ENCODE measurements at regions not wholly inside any gene's neighbourhood (a gene's known extent, or its start where the extent isn't known, plus 50 kb on each side); places are given as distances from the start of the nearest gene placed in this dataset.

- CTCF ChIA-PET, result interaction anchor here (1.1 to 1.3 kb wide), 2 partner anchors 15 to 18 kb away, joined by 3 read pairs; no protein-coding TSS in a partner anchor
Observed at GRCh38 chr11:19539861-19540260, 172.8 kb upstream of the NAV2 start.

DNA sequence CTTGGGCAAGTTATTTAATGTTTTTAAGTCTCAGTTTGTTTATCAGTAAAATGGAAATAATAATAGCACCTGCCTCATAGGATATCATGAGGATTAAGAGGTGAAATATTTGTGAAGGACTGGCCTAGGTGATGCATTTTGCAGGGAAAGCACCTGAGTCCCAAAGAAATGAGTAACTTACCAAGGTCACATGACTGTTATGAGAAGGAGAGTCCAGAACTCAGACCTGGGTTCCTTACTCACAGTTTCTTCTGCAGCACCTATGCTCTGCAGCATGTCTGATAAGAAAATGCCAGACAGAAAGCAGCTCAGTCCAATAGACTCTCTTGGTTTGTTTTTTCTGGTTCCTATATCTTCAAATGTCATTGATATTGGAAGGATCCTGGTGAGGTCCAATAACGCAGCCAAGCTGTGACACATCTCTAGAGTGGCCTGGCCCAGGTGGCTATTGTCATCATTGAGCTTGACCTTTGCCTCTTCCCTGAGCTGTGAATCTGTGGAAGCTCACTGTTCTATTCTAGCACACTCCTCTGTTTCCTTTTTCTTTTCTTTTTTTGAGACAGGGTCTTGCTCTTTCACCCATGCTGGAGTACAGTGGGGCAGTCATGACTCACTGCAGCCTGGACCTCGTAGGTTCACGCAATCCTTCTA, 174.7 kb upstream of the NAV2 start:
- H3K4me1 Mint-ChIP-seq, result no peaks in the 10 kb centered on the region
- H3K36me3 Mint-ChIP-seq (ENCODE audit: low read depth), result no peaks in the 10 kb centered on the region
- no peaks in the 10 kb centered on the region for H3K9me3 Mint-ChIP-seq
- peaks cover 11% of the 10 kb centered on the region for H3K27me3 Mint-ChIP-seq
- CTCF ChIA-PET, result no interaction called here
- no peak for DNase-seq
- POLR2A ChIA-PET, result no interaction called here
- H3K4me3 Mint-ChIP-seq, result no peak overlapping the region
- no peak overlapping the region for H3K27ac Mint-ChIP-seq

More at GRCh38 chr11:19539861-19540260, 172.8 kb upstream of the NAV2 start:
- DNase-seq, result no peak
- no peak overlapping the region for H3K27ac Mint-ChIP-seq
- H3K36me3 Mint-ChIP-seq (ENCODE audit: low read depth), result no peaks in the 10 kb centered on the region
- no peak overlapping the region for H3K4me3 Mint-ChIP-seq
- POLR2A ChIA-PET, result no interaction called here
- no peaks in the 10 kb centered on the region for H3K9me3 Mint-ChIP-seq
- H3K27me3 Mint-ChIP-seq, result peaks cover 18% of the 10 kb centered on the region
- H3K4me1 Mint-ChIP-seq, result no peaks in the 10 kb centered on the region

DNA sequence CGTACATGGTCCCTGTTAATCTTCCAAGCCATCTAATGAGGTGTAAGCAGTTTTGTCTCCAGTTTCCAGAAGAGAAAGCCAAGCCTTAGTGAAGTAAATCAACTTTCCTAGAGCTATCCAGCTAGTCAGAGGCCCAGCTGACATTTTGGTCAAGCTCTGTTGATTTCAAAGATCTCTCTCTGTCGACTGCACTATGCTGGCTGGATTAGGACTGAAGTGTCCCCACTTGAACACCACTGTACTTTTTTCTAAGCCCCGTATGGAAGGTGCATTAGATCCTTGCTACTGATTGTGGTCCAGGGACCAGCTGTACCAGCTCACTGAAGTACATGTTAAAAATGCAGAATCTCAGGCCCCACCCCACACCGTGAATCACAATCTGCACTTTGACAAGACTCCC, 176.5 kb upstream of the NAV2 start:
- Mint-ChIP-seq H3K9me3 (no peaks in the 10 kb centered on the region), H3K36me3 (ENCODE audit: low read depth) (no peaks in the 10 kb centered on the region), H3K4me3 (no peak overlapping the region), H3K27ac (no peak overlapping the region), H3K4me1 (no peaks in the 10 kb centered on the region), H3K27me3 (peaks cover 10% of the 10 kb centered on the region)
- CTCF ChIA-PET, result no interaction called here
- POLR2A ChIA-PET, result interaction anchor here (1.1 kb wide), 1 partner anchor 19 kb away, joined by 3 read pairs; no protein-coding TSS in a partner anchor
- DNase-seq, result no peak

DNA sequence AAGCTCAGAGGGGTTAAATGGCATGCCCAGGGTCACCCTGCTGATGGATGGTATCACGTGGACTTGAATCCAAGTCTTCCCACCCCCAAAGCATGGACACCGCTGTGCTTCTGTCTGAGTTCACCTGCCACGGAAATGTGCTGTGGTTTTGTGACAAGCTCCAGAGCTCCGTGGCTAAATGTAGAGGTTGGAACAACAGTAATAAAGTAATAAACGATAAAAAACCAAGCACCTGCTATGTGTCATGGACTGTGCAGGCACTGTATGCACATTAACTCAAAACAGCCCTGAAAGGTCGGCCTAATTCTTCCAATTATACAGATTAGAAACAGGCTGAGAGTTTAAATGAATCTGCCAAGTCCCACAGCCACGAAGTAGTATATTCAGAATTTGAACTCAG, 182.1 kb upstream of the NAV2 start:
- H3K4me1 Mint-ChIP-seq, result no peaks in the 10 kb centered on the region
- H3K4me3 Mint-ChIP-seq, result no peak overlapping the region
- POLR2A ChIA-PET, result no interaction called here
- H3K27me3 Mint-ChIP-seq, result peaks cover 6% of the 10 kb centered on the region
- no peaks in the 10 kb centered on the region for H3K9me3 Mint-ChIP-seq
- CTCF ChIA-PET, result no interaction called here
- H3K36me3 Mint-ChIP-seq (ENCODE audit: low read depth), result no peaks in the 10 kb centered on the region
- H3K27ac Mint-ChIP-seq, result no peak overlapping the region
- DNase-seq, result no peak

DNA sequence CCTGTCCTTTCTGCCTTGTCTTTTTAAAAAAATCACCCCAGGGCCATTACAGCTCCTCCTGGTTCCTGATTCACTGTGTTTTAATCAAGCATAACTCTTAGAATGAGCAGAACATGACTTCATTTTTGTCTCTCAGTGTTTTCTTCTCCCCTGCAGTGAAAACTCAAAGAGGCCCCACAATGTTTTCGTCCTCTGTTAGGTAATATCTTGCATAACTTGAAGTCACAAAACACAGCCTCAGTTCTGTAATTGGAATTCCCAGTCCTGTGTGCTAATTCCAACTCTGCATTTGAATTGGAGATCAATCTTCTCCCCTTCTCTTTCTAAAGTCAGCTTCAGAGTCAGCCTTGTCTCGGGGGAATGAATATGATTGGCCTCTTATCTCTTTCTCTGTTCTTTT, 186.5 kb upstream of the NAV2 start:
- CTCF ChIA-PET, result no interaction called here
- Mint-ChIP-seq H3K4me3 (no peak overlapping the region), H3K9me3 (no peaks in the 10 kb centered on the region), H3K27ac (no peak overlapping the region), H3K4me1 (no peaks in the 10 kb centered on the region), H3K36me3 (ENCODE audit: low read depth) (no peaks in the 10 kb centered on the region), H3K27me3 (peaks cover 4% of the 10 kb centered on the region)
- DNase-seq, result no peak
- POLR2A ChIA-PET, result no interaction called here

DNA sequence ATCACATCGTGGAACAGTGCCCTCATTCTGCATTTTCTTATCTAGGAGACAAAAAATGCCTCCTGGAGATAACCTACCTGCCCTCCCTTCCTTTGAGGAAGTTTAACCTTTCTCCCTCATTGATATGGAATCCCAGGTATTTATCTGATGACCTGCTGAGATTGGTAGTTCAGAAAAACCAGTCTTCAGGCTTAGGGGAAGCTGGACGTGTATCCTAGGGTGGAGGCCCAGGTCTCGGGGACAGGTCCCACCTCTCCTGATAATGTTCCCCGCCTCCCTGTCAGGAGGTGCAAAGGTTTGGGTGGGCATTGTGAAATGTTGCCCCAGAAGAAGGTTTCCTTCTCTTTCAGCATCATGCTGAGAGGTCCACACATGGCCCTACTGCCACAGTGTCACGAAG, 186.9 kb upstream of the NAV2 start:
- POLR2A ChIA-PET, result no interaction called here
- Mint-ChIP-seq H3K4me3 (no peak overlapping the region), H3K27ac (no peak overlapping the region), H3K27me3 (peaks cover 4% of the 10 kb centered on the region), H3K36me3 (ENCODE audit: low read depth) (no peaks in the 10 kb centered on the region), H3K9me3 (no peaks in the 10 kb centered on the region), H3K4me1 (no peaks in the 10 kb centered on the region)
- no peak for DNase-seq
- CTCF ChIA-PET, result no interaction called here

GRCh38 chr11:19525276-19525675, 187.4 kb upstream of the NAV2 start:
- Mint-ChIP-seq H3K27me3 (peaks cover 4% of the 10 kb centered on the region), H3K9me3 (no peaks in the 10 kb centered on the region), H3K4me3 (no peak overlapping the region), H3K36me3 (ENCODE audit: low read depth) (no peaks in the 10 kb centered on the region), H3K27ac (no peak overlapping the region), H3K4me1 (no peaks in the 10 kb centered on the region)
- ChIA-PET CTCF (no interaction called here), POLR2A (no interaction called here)
- DNase-seq, result no peak

DNA sequence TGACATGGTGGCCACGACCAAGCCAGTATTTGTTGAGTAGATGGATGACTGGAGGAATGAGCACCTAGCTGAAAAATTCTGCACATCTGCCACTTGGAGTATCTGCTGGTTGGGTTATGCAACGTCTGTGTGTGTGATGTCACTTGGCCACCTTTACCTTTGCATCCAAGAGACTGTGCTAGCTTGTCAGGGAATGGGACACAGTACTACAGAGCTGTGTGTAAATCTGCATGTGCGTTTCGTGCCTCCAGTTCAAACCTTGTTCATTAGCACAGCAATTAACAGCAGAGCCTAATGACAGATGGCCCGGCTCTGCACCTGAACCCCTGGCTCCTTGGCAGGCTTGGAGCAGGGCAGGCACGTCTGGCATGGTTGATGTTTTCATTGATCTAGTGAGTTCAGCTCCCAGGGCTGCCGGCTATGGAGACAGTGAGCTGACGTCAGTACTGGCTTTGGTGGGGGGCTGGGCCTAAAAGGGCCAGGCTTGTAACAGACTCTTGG, 188.4 kb upstream of the NAV2 start:
- ChIA-PET POLR2A (no interaction called here), CTCF (no interaction called here)
- Mint-ChIP-seq H3K27ac (no peak overlapping the region), H3K4me3 (no peak overlapping the region), H3K4me1 (no peaks in the 10 kb centered on the region), H3K36me3 (ENCODE audit: low read depth) (no peaks in the 10 kb centered on the region), H3K27me3 (peaks cover 4% of the 10 kb centered on the region), H3K9me3 (no peaks in the 10 kb centered on the region)
- DNase-seq, result no peak

- Mint-ChIP-seq H3K36me3 (ENCODE audit: low read depth) (no peaks in the 10 kb centered on the region), H3K27me3 (peaks cover 6% of the 10 kb centered on the region), H3K4me1 (no peaks in the 10 kb centered on the region), H3K9me3 (no peaks in the 10 kb centered on the region), H3K4me3 (no peak overlapping the region), H3K27ac (no peak overlapping the region)
- POLR2A ChIA-PET, result no interaction called here
- CTCF ChIA-PET, result no interaction called here
- no peak for DNase-seq
Observed at GRCh38 chr11:19520681-19521080, 192.0 kb upstream of the NAV2 start.

DNA sequence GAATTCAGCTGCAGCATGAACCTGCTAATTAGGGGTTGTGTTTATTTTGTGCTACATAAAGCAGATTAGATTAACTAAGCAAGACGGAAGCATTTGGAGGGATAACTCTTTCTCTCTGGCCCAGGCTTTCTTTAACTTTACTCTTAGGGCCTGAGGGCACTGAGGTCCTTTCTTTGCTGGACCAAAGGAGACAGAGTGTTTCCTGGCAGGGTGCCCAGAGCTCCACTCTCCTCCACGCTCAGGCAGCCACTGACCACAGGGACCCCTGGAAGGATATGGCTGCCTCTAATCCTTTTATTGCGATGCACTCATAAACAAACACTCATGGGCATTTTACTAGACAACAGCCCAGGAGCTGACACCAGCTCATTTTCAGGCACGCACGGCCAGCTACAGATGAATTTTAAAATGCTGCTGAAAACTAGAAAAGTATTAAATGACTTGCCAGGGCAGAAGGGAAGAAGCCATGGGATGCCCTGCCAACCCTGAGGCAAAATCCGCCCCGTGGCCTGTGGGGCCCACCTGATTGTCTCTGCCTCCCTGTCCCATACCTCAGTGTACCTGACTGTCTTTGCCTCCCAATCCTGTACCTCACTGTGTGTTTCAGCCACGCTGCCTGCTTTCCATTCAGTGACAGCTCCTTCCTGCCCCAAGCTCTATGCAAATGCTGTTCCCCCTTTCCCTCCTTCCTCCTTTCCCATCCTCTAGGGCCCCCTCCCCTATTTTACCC, 192.6 kb upstream of the NAV2 start:
- Mint-ChIP-seq H3K27ac (no peak overlapping the region), H3K9me3 (no peaks in the 10 kb centered on the region), H3K4me1 (no peaks in the 10 kb centered on the region), H3K36me3 (ENCODE audit: low read depth) (no peaks in the 10 kb centered on the region), H3K27me3 (peaks cover 8% of the 10 kb centered on the region), H3K4me3 (no peak overlapping the region)
- no peak for DNase-seq
- CTCF ChIA-PET, result no interaction called here
- POLR2A ChIA-PET, result no interaction called here

DNA sequence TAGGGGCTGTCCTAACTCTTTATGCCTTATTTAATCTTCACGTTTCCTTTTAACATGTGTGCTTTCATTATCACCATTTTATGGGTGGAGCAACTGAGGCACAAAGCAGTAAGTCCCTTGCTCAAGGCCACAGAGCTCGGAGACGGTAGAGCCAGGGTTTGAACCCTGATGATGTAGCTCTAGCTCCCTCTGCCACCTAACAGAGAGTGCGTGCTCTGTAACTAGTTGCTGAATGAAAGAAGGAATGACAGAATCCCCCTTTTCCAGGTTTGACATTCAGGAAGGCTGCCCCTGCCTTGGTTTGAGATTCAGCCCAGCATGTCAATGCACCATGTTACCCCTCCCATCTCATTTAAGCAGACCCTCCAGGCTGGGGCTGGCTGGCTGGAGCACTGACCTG, 193.3 kb upstream of the NAV2 start:
- no peaks in the 10 kb centered on the region for H3K4me1 Mint-ChIP-seq
- DNase-seq, result no peak
- peaks cover 10% of the 10 kb centered on the region for H3K27me3 Mint-ChIP-seq
- H3K36me3 Mint-ChIP-seq (ENCODE audit: low read depth), result no peaks in the 10 kb centered on the region
- ChIA-PET POLR2A (no interaction called here), CTCF (no interaction called here)
- H3K27ac Mint-ChIP-seq, result no peak overlapping the region
- H3K9me3 Mint-ChIP-seq, result no peaks in the 10 kb centered on the region
- H3K4me3 Mint-ChIP-seq, result no peak overlapping the region

- Mint-ChIP-seq H3K27me3 (peaks cover 31% of the 10 kb centered on the region), H3K36me3 (ENCODE audit: low read depth) (no peaks in the 10 kb centered on the region), H3K4me3 (no peak overlapping the region), H3K27ac (no peak overlapping the region), H3K4me1 (no peaks in the 10 kb centered on the region), H3K9me3 (no peaks in the 10 kb centered on the region)
- DNase-seq, result no peak
- CTCF ChIA-PET, result no interaction called here
- POLR2A ChIA-PET, result no interaction called here
Observed at GRCh38 chr11:19513253-19513652, 199.4 kb upstream of the NAV2 start.

- POLR2A ChIA-PET, result no interaction called here
- H3K4me3 Mint-ChIP-seq, result no peak overlapping the region
Observed at GRCh38 chr11:19512618-19513017, 200.0 kb upstream of the NAV2 start.

More at GRCh38 chr11:19512618-19513017, 200.0 kb upstream of the NAV2 start:
- Mint-ChIP-seq H3K27ac (no peak overlapping the region), H3K9me3 (no peaks in the 10 kb centered on the region), H3K36me3 (ENCODE audit: low read depth) (no peaks in the 10 kb centered on the region), H3K27me3 (peaks cover 31% of the 10 kb centered on the region), H3K4me1 (no peaks in the 10 kb centered on the region)
- no peak for DNase-seq
- CTCF ChIA-PET, result no interaction called here
